GM12873 (cell line): ENCODE measurements at regions not wholly inside any gene's neighbourhood (a gene's known extent, or its start where the extent isn't known, plus 50 kb on each side); places are given as distances from the start of the nearest gene placed in this dataset.

Experiments
- CTCF ChIP-seq: IDR thresholded peaks from 2 replicates; pipeline ENCODE4 v1.5.1; 2012; ENCODE audit warnings: low read depth, mild to moderate bottlenecking, moderate library complexity, low read length, control low read depth; ENCODE audit not compliant: insufficient read depth; ENCODE audit errors: missing control alignments

- TF ChIP-seq CTCF: no peak
Measured at GRCh38 chr5:98517560-98518366, 255.7 kb upstream of the RGMB start.

DNA sequence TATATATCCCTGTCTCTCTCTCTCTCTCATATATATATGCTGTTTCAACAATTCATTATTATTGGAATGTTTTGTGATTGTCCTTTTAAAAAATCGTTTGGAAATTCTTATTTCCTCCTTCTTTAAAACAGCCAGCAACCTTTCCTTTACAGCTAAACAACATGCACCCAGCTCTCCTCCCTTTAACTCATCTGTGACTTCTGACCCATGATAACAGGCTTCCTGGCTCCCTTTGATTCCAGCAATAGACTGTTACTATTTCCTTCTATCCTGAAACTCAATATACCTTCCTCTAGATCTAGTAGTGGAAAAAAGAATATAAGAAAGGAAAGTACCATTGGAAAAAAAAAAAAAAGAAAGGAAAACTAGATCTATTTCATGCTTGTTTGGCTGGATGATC lies 254.7 kb upstream of the RGMB start:
- no peak for TF ChIP-seq CTCF

DNA sequence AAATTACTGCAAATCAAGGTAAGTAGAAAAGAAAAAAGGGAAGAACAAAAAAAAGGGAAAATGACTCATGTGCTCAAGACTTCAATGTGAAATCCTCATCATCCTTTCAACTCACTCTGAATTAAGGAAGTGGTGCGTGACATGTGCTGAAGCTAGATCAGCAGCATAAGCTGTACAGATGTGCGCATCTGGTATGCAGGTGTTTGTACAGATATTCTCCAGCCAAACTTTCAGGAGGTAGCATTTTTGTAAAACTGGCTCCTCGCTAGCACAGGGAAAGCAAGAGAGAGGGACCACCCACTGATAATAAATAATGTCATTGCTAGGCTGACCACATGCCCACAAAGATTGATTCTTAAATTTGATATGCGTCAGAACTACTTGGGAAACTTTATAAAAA lies 253.9 kb upstream of the RGMB start:
- no peak for TF ChIP-seq CTCF

DNA sequence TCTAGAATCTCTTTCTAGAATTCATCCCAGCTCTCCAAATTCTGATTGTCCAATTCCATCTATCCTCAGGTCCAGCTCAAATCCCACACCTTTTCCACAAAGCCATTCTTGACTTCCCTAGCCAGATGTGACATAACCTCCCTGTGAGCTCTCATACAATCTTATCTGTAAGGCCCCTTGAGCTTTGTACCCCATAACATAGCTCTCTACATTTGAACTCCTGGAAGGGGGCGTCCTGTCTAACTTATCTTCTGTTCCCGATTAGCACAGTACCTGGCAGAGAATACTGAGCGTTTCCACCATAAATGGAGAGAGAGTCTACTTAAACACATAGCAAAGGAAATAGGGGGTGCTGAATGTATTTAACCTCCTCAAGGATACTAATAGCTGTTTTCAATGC lies 251.6 kb upstream of the RGMB start:
- TF ChIP-seq CTCF: no peak

DNA sequence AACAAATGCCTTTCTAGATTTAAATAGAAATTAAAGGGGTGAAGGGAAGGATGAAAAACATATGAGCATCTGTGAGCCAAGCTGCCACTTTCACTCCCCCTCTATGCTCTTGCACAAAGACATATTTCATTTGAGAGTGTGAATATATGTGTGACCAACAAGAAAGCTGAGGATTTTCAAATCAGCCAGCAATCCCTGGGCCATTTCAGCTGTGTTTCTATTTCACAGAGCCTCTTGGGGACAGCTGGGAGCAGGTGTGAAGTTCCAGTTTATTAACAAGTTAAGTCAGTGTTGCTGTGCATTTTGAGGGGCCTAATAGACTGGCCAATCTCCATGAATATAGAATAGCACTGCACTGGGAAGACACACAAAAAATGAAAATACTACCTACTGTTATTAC lies 248.7 kb upstream of the RGMB start:
- no peak for TF ChIP-seq CTCF

DNA sequence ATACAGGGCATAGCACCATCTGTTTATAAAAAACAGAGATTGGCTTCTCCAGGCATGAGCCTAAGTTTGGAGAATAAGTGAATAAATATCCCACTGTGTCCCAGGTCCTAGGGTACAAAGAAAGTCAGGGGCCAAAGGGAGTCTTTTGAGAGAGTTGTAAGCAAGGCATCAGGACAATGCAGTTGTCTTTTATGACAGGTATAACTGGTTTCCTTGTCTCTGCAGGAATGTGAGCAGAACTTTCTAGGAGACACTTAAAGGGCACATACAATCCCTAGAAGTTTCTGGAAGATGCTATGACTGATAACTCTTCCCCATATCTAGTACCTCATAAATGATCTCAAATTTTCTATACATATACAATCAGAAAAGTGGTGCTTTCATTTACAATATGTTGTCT lies 245.6 kb upstream of the RGMB start:
- no peak for TF ChIP-seq CTCF

GRCh38 chr5:98529321-98529720 lies 244.1 kb upstream of the RGMB start:
- TF ChIP-seq CTCF: no peak
